Stimulated activated effector memory CD8-positive, alpha-beta T cell treated with anti-CD3 and anti-CD28 coated beads, Interleukin-12 subunit alpha, Interleukin-12 subunit beta, amount 100 ng/mL, for 72 hours (primary cell): ENCODE measurements at regions not wholly inside any gene's neighbourhood (a gene's known extent, or its start where the extent isn't known, plus 50 kb on each side); places are given as distances from the start of the nearest gene placed in this dataset.
A peak's percentile ranks its signal among the peaks of the same experiment; 100 is the strongest.

Experiments
- ATAC-seq: fragments of 150-1000 bp; cut with Tn5 transposase; 2 replicates; pipeline ENCODE4 v1.10.0; 2021
- DNase-seq, 2 donors: peaks; one replicate each; pipeline ENCODE4 v3.0.0; 2021 to 2022; ENCODE audit warnings: low spot score in 2 of 2
- H3K27ac Mint-ChIP-seq: one replicate; pipeline ENCODE4 v1.8.0; 2022; ENCODE audit warnings: mild to moderate bottlenecking, mixed read lengths
- H3K36me3 Mint-ChIP-seq: one replicate; pipeline ENCODE4 v1.8.0; 2022; ENCODE audit warnings: mild to moderate bottlenecking, mixed read lengths
- H3K4me1 Mint-ChIP-seq: one replicate; pipeline ENCODE4 v1.8.0; 2022; ENCODE audit warnings: mixed read lengths
- H3K4me3 Mint-ChIP-seq: one replicate; pipeline ENCODE4 v1.8.0; 2022; ENCODE audit warnings: mild to moderate bottlenecking, mixed read lengths
- H3K9me3 Mint-ChIP-seq: one replicate; pipeline ENCODE4 v1.8.0; 2022; ENCODE audit warnings: mixed read lengths

GRCh38 chr13:39100996-39101738, 62.9 kb downstream of the NHLRC3 start:
- H3K36me3 Mint-ChIP-seq, result no peaks in the 10 kb centered on the region
- no peak overlapping the region for H3K27ac Mint-ChIP-seq
- H3K9me3 Mint-ChIP-seq, result no peaks in the 10 kb centered on the region
- no peak overlapping the region for H3K4me3 Mint-ChIP-seq
- DNase-seq, result no peak
- H3K4me1 Mint-ChIP-seq, result no peaks in the 10 kb centered on the region
- ATAC-seq, result no peak

GRCh38 chr13:39102981-39103490, 64.8 kb downstream of the NHLRC3 start:
- DNase-seq, result no peak
- H3K36me3 Mint-ChIP-seq, result no peaks in the 10 kb centered on the region
- H3K27ac Mint-ChIP-seq, result no peak overlapping the region
- no peak for ATAC-seq
- no peaks in the 10 kb centered on the region for H3K4me1 Mint-ChIP-seq
- H3K9me3 Mint-ChIP-seq, result no peaks in the 10 kb centered on the region
- H3K4me3 Mint-ChIP-seq, result no peak overlapping the region

GRCh38 chr13:39105110-39105509, 66.9 kb downstream of the NHLRC3 start:
- no peak overlapping the region for H3K4me3 Mint-ChIP-seq
- no peaks in the 10 kb centered on the region for H3K4me1 Mint-ChIP-seq
- H3K27ac Mint-ChIP-seq, result no peak overlapping the region
- H3K36me3 Mint-ChIP-seq, result no peaks in the 10 kb centered on the region
- ATAC-seq, result no peak
- no peak for DNase-seq
- H3K9me3 Mint-ChIP-seq, result no peaks in the 10 kb centered on the region

GRCh38 chr13:39106216-39107005, 68.2 kb downstream of the NHLRC3 start:
- H3K4me1 Mint-ChIP-seq, result no peaks in the 10 kb centered on the region
- H3K4me3 Mint-ChIP-seq, result no peak overlapping the region
- DNase-seq, result no peak
- ATAC-seq, result no peak
- H3K9me3 Mint-ChIP-seq, result no peaks in the 10 kb centered on the region
- H3K36me3 Mint-ChIP-seq, result no peaks in the 10 kb centered on the region
- H3K27ac Mint-ChIP-seq, result no peak overlapping the region

GRCh38 chr13:39107561-39107960, 69.3 kb downstream of the NHLRC3 start:
- Mint-ChIP-seq H3K9me3 (no peaks in the 10 kb centered on the region), H3K36me3 (no peaks in the 10 kb centered on the region), H3K27ac (no peak overlapping the region), H3K4me3 (no peak overlapping the region), H3K4me1 (no peaks in the 10 kb centered on the region)
- ATAC-seq, result no peak
- DNase-seq, result no peak

GRCh38 chr13:39108783-39109182, 70.5 kb downstream of the NHLRC3 start:
- Mint-ChIP-seq H3K9me3 (no peaks in the 10 kb centered on the region), H3K4me3 (no peak overlapping the region), H3K4me1 (no peaks in the 10 kb centered on the region), H3K36me3 (no peaks in the 10 kb centered on the region), H3K27ac (no peak overlapping the region)
- DNase-seq (no peak), ATAC-seq (no peak)

GRCh38 chr13:39110518-39111097, 72.4 kb downstream of the NHLRC3 start:
- Mint-ChIP-seq H3K9me3 (no peaks in the 10 kb centered on the region), H3K4me1 (no peaks in the 10 kb centered on the region), H3K4me3 (no peak overlapping the region), H3K36me3 (no peaks in the 10 kb centered on the region), H3K27ac (no peak overlapping the region)
- DNase-seq (no peak), ATAC-seq (no peak)

- no peak for ATAC-seq
Measured at GRCh38 chr13:39111145-39111544, 72.9 kb downstream of the NHLRC3 start.

GRCh38 chr13:39119422-39119821, 81.2 kb downstream of the NHLRC3 start:
- no peak for DNase-seq
- H3K4me1 Mint-ChIP-seq, result no peaks in the 10 kb centered on the region
- ATAC-seq, result peak; percentile 19
- no peaks in the 10 kb centered on the region for H3K9me3 Mint-ChIP-seq
- H3K4me3 Mint-ChIP-seq, result no peak overlapping the region
- no peak overlapping the region for H3K27ac Mint-ChIP-seq
- no peaks in the 10 kb centered on the region for H3K36me3 Mint-ChIP-seq

More at GRCh38 chr13:39111145-39111544, 72.9 kb downstream of the NHLRC3 start:
- H3K9me3 Mint-ChIP-seq, result no peaks in the 10 kb centered on the region
- no peak for DNase-seq
- no peaks in the 10 kb centered on the region for H3K36me3 Mint-ChIP-seq
- no peak overlapping the region for H3K27ac Mint-ChIP-seq
- H3K4me3 Mint-ChIP-seq, result no peak overlapping the region
- no peaks in the 10 kb centered on the region for H3K4me1 Mint-ChIP-seq

- no peaks in the 10 kb centered on the region for H3K36me3 Mint-ChIP-seq
- no peaks in the 10 kb centered on the region for H3K4me1 Mint-ChIP-seq
- H3K27ac Mint-ChIP-seq, result no peak overlapping the region
- no peak overlapping the region for H3K4me3 Mint-ChIP-seq
- ATAC-seq (peak; percentile 57), DNase-seq (no peak)
- no peaks in the 10 kb centered on the region for H3K9me3 Mint-ChIP-seq
Measured at GRCh38 chr13:39123578-39123977, 85.3 kb downstream of the NHLRC3 start.

GRCh38 chr13:39129213-39129612, 91.0 kb downstream of the NHLRC3 start:
- Mint-ChIP-seq H3K9me3 (no peaks in the 10 kb centered on the region), H3K36me3 (no peaks in the 10 kb centered on the region), H3K27ac (no peak overlapping the region), H3K4me3 (no peak overlapping the region), H3K4me1 (no peaks in the 10 kb centered on the region)
- ATAC-seq, result no peak
- no peak for DNase-seq

GRCh38 chr13:39130301-39130700, 92.0 kb downstream of the NHLRC3 start:
- DNase-seq, result no peak
- no peaks in the 10 kb centered on the region for H3K4me1 Mint-ChIP-seq
- H3K9me3 Mint-ChIP-seq, result no peaks in the 10 kb centered on the region
- H3K27ac Mint-ChIP-seq, result no peak overlapping the region
- H3K4me3 Mint-ChIP-seq, result no peak overlapping the region
- no peak for ATAC-seq
- no peaks in the 10 kb centered on the region for H3K36me3 Mint-ChIP-seq

GRCh38 chr13:39132286-39133230, 94.3 kb downstream of the NHLRC3 start:
- Mint-ChIP-seq H3K4me1 (no peaks in the 10 kb centered on the region), H3K9me3 (no peaks in the 10 kb centered on the region), H3K36me3 (no peaks in the 10 kb centered on the region), H3K4me3 (no peak overlapping the region), H3K27ac (no peak overlapping the region)
- DNase-seq (no peak), ATAC-seq (peak; percentile 55)

GRCh38 chr13:39133781-39134180, 95.5 kb downstream of the NHLRC3 start:
- Mint-ChIP-seq H3K4me3 (no peak overlapping the region), H3K9me3 (no peaks in the 10 kb centered on the region), H3K27ac (no peak overlapping the region), H3K4me1 (no peaks in the 10 kb centered on the region), H3K36me3 (no peaks in the 10 kb centered on the region)
- ATAC-seq (no peak), DNase-seq (no peak)

- Mint-ChIP-seq H3K27ac (no peak overlapping the region), H3K9me3 (no peaks in the 10 kb centered on the region), H3K36me3 (no peaks in the 10 kb centered on the region), H3K4me1 (no peaks in the 10 kb centered on the region), H3K4me3 (no peak overlapping the region)
- ATAC-seq (no peak), DNase-seq (no peak)
Measured at GRCh38 chr13:39134574-39134973, 96.3 kb downstream of the NHLRC3 start.
